ENCODE measurements at regions not wholly inside any gene's neighbourhood (a gene's known extent, or its start where the extent isn't known, plus 50 kb on each side); places are given as distances from the start of the nearest gene placed in this dataset.

DNA sequence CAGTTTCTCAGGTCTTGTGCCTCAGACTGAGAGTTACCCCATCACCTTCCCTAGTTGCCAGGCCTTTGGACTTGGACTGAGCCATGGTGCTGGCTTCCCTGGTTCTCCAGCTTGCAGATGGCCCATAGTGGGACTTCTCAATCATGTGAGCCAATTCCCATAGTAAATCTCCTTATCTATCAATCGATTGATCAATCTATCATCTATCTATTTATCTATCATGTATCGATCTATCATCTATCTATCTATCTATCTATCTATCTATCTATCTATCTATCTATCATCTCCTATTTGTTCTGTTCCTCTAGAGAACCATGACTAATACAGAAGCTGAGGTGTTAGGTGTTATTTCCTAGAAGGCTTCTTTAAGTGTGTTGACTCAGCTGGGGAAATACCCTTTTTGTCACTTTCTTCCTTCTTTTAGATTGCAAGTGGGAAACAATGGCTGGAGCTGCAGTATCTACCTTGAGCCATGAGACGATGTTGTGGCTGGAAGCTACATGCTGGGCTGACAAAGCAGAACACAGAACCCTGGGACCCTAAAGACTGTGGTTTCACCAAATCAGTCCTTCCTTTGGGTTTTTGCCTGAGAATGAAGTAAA is 234.7 kb upstream of the GLI3 start:
- no peaks in the 10 kb centered on the region for H3K9me2 ChIP-seq (ENCODE audit: insufficient read depth, low read length)
- H3K27ac ChIP-seq (ENCODE audit: low read length) = no peak overlapping the region
- no peaks in the 10 kb centered on the region for H4K20me1 ChIP-seq (ENCODE audit: insufficient read depth)
- H3K9ac ChIP-seq (ENCODE audit: low read length) = no peak overlapping the region
- H3K9me3 ChIP-seq (ENCODE audit: low read length) = no peaks in the 10 kb centered on the region
- no peak overlapping the region for H3K4me2 ChIP-seq (ENCODE audit: low read length)
- H3F3A ChIP-seq (ENCODE audit: insufficient read depth, low read length, poor library complexity, severe bottlenecking) = no peaks in the 10 kb centered on the region
- no peak overlapping the region for H2AFZ ChIP-seq (ENCODE audit: low read depth, low read length)
- no peaks in the 10 kb centered on the region for H3K79me2 ChIP-seq (replicated peaks; ENCODE audit: insufficient read depth, low read length)
- no peak overlapping the region for H3K4me3 ChIP-seq (ENCODE audit: low read length)
- TF ChIP-seq, protein P1, sequence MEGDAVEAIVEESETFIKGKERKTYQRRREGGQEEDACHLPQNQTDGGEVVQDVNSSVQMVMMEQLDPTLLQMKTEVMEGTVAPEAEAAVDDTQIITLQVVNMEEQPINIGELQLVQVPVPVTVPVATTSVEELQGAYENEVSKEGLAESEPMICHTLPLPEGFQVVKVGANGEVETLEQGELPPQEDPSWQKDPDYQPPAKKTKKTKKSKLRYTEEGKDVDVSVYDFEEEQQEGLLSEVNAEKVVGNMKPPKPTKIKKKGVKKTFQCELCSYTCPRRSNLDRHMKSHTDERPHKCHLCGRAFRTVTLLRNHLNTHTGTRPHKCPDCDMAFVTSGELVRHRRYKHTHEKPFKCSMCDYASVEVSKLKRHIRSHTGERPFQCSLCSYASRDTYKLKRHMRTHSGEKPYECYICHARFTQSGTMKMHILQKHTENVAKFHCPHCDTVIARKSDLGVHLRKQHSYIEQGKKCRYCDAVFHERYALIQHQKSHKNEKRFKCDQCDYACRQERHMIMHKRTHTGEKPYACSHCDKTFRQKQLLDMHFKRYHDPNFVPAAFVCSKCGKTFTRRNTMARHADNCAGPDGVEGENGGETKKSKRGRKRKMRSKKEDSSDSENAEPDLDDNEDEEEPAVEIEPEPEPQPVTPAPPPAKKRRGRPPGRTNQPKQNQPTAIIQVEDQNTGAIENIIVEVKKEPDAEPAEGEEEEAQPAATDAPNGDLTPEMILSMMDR (IDR thresholded peaks at IDR 0.05; ENCODE audit: poor library complexity, severe bottlenecking) = no peak
- TF ChIP-seq SMC3 (conservative IDR thresholded peaks at IDR 0.05; ENCODE audit: poor library complexity) (no peak), MXI1 (conservative IDR thresholded peaks at IDR 0.05; ENCODE audit: poor library complexity, severe bottlenecking) (no peak), REST (IDR thresholded peaks at IDR 0.05; ENCODE audit: borderline replicate concordance) (no peak), EZH2 (IDR thresholded peaks at IDR 0.05; ENCODE audit: borderline replicate concordance, insufficient read depth, low read length, poor library complexity, severe bottlenecking) (no peak), EP300 (conservative IDR thresholded peaks at IDR 0.05; ENCODE audit: poor library complexity, severe bottlenecking) (no peak), POLR2AphosphoS5 (IDR thresholded peaks at IDR 0.05) (no peak), TAF1 (IDR thresholded peaks at IDR 0.05; ENCODE audit: low read depth) (no peak), RAD21 (conservative IDR thresholded peaks at IDR 0.05) (no peak)
- no peaks in the 10 kb centered on the region for H3K27me3 ChIP-seq (ENCODE audit: insufficient read depth, low read depth, low read length)
- H3K36me3 ChIP-seq (ENCODE audit: insufficient read depth, low read length) = no peaks in the 10 kb centered on the region

DNA sequence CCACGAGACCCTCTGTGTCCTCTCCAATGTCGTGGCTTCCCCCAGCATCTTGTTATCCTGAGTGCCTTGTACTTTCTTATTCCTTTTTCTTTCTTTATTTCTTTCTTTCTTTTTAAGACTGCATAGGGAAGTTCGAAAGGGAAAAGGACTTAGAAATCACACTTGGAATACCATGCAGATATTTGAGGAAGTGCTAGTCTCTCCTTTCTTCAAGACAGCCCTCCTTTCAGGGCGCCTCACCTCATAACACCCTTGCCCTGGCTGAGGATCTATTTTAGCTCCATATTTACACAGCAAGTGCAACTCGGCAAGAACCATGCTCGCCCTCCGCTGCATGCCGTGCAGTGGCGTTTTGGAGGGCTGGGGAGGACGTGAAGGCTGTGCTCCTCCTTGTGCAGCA is 232.3 kb upstream of the GLI3 start:
- Histone ChIP-seq H3K4me3 (ENCODE audit: low read length) (no peak overlapping the region), H3K9ac (ENCODE audit: low read length) (no peak overlapping the region), H3K9me3 (ENCODE audit: low read length) (no peaks in the 10 kb centered on the region), H3K9me2 (ENCODE audit: insufficient read depth, low read length) (no peaks in the 10 kb centered on the region), H2AFZ (ENCODE audit: low read depth, low read length) (no peak overlapping the region), H3K79me2 (replicated peaks; ENCODE audit: insufficient read depth, low read length) (no peaks in the 10 kb centered on the region), H3K27me3 (ENCODE audit: insufficient read depth, low read depth, low read length) (no peaks in the 10 kb centered on the region), H3K27ac (ENCODE audit: low read length) (no peak overlapping the region), H4K20me1 (ENCODE audit: insufficient read depth) (no peaks in the 10 kb centered on the region), H3F3A (ENCODE audit: insufficient read depth, low read length, poor library complexity, severe bottlenecking) (no peaks in the 10 kb centered on the region), H3K4me2 (ENCODE audit: low read length) (no peak overlapping the region), H3K36me3 (ENCODE audit: insufficient read depth, low read length) (no peaks in the 10 kb centered on the region)
- no peak for TF ChIP-seq EP300 (conservative IDR thresholded peaks at IDR 0.05; ENCODE audit: poor library complexity, severe bottlenecking)
- TF ChIP-seq REST (IDR thresholded peaks at IDR 0.05; ENCODE audit: borderline replicate concordance) = no peak
- no peak for TF ChIP-seq MXI1 (conservative IDR thresholded peaks at IDR 0.05; ENCODE audit: poor library complexity, severe bottlenecking)
- TF ChIP-seq, protein P1 (IDR thresholded peaks at IDR 0.05; ENCODE audit: poor library complexity, severe bottlenecking) = no peak
- TF ChIP-seq TAF1 (IDR thresholded peaks at IDR 0.05; ENCODE audit: low read depth) = no peak
- no peak for TF ChIP-seq POLR2AphosphoS5 (IDR thresholded peaks at IDR 0.05)
- TF ChIP-seq EZH2 (IDR thresholded peaks at IDR 0.05; ENCODE audit: borderline replicate concordance, insufficient read depth, low read length, poor library complexity, severe bottlenecking) = no peak
- no peak for TF ChIP-seq RAD21 (conservative IDR thresholded peaks at IDR 0.05)
- TF ChIP-seq SMC3 (conservative IDR thresholded peaks at IDR 0.05; ENCODE audit: poor library complexity) = no peak

Measured in neural cell (in vitro differentiated cells).